Stomach (tissue), 8 donors: ENCODE measurements at regions not wholly inside any gene's neighbourhood (a gene's known extent, or its start where the extent isn't known, plus 50 kb on each side); places are given as distances from the start of the nearest gene placed in this dataset.

Experiments
- DNase-seq, 2 donors: peaks; one replicate each; pipeline versions ENCODE4 v3.0.0 to v3.0.0-alpha.2; 2013 to 2019
- H3K27ac ChIP-seq, 5 donors: fragments of 200-600 bp in 4 of 5; sonication (generic) in 4 of 5; one replicate each; pipeline ENCODE4 v1.5.1; 2013 to 2019; ENCODE audit warnings: mild to moderate bottlenecking in 1 of 5, moderate library complexity in 1 of 5
- H3K27me3 ChIP-seq, 3 donors: fragments of 200-600 bp; sonication (generic); one replicate each; pipeline ENCODE4 v1.5.1; 2017 to 2019; ENCODE audit warnings: mixed run types in 1 of 3
- H3K36me3 ChIP-seq, 4 donors: fragments of 200-600 bp; sonication (generic); 1 replicate in 3 of 4; 2 replicates in 1 of 4; pipeline ENCODE4 v1.5.1; 2016 to 2019
- H3K4me1 ChIP-seq, 4 donors: fragments of 200-600 bp; sonication (generic); one replicate each; pipeline ENCODE4 v1.5.1; 2016 to 2019
- H3K4me3 ChIP-seq, 4 donors: fragments of 200-600 bp; sonication (generic) in 3 of 4; one replicate each; pipeline ENCODE4 v1.5.1; 2016 to 2019; ENCODE audit warnings: mild to moderate bottlenecking in 1 of 4
- H3K9me3 ChIP-seq, 4 donors: fragments of 200-600 bp; sonication (generic); one replicate each; pipeline ENCODE4 v1.5.1; 2016 to 2019
- CTCF ChIP-seq, 7 experiments: fragments of 450-650 bp in 4 of 7; fragments of 200-600 bp in 3 of 7; sonication (generic) in 3 of 7; IDR thresholded peaks; one replicate each; pipeline ENCODE4 v1.5.1; 2016 to 2019; ENCODE audit warnings: antibody characterized with exemption in 7 of 7, control low read depth in 2 of 7, mild to moderate bottlenecking in 1 of 7
- EP300 ChIP-seq: sonication (generic); formaldehyde crosslinking; IDR thresholded peaks from one replicate; pipeline ENCODE4 v1.6.1; 2017; ENCODE audit warnings: antibody characterized with exemption
- POLR2A ChIP-seq, 4 donors: fragments of 450-650 bp; IDR thresholded peaks; one replicate each; pipeline ENCODE4 v1.6.1; 2016; ENCODE audit warnings: antibody characterized with exemption in 4 of 4, control low read depth in 2 of 4, mild to moderate bottlenecking in 1 of 4, moderate library complexity in 1 of 4
- POLR2AphosphoS5 ChIP-seq, 3 donors: sonication (generic); formaldehyde crosslinking; IDR thresholded peaks; one replicate each; pipeline ENCODE4 v1.6.1; 2016; ENCODE audit warnings: antibody characterized with exemption in 3 of 3
- WGBS, 5 donors: extraction: QIAGEN DNeasy Blood & Tissue Kit in 3 of 5; methylation state at CpG; one replicate each; pipeline versions ENCODE4 v1.1.5 to v1.1.7; 2013 to 2018; 5-methylcytosine and 5-hydroxymethylcytosine counted together
- intact Hi-C: fragments of 100-400 bp; cut with DNase I; formaldehyde crosslinking; loops from one replicate; pipeline ENCODE4 v1.15.1; 2023; ENCODE audit warnings: low total_unique reads
- donor health status: healthy with polysubstance abuse.
- donor health status: Bipolar disorder and iron deficiency.
- donor health status: healthy.

- 91 to 92% (median 91%) methylated on average over 6 of the region's 6 CpGs for WGBS, 5 donors
- H3K4me1 ChIP-seq = no peaks in the 10 kb centered on the region
- H3K36me3 ChIP-seq = no peaks in the 10 kb centered on the region
- H3K9me3 ChIP-seq = no peaks in the 10 kb centered on the region
- intact Hi-C loops = no loop called here
- TF ChIP-seq POLR2AphosphoS5 (IDR thresholded peaks at IDR 0.05) (no peak), EP300 (no peak), POLR2A (IDR thresholded peaks at IDR 0.05) (no peak), CTCF (IDR thresholded peaks at IDR 0.05) (no peak)
- no peak for DNase-seq
- H3K4me3 ChIP-seq = no peak overlapping the region
- no peaks in the 10 kb centered on the region for H3K27me3 ChIP-seq
- no peak overlapping the region for H3K27ac ChIP-seq
Measured at GRCh38 chr21:16502273-16502672, 772.5 kb downstream of the USP25 start.

GRCh38 chr21:16502897-16503296 lies 773.1 kb downstream of the USP25 start:
- H3K27me3 ChIP-seq = no peaks in the 10 kb centered on the region
- intact Hi-C loops = no loop called here
- H3K27ac ChIP-seq = no peak overlapping the region
- no peak overlapping the region for H3K4me3 ChIP-seq
- H3K4me1 ChIP-seq = no peaks in the 10 kb centered on the region
- 94 to 97% (median 96%) methylated on average over 2 of the region's 2 CpGs for WGBS, 5 donors
- DNase-seq = no peak
- TF ChIP-seq POLR2AphosphoS5 (IDR thresholded peaks at IDR 0.05) (no peak), CTCF (IDR thresholded peaks at IDR 0.05) (no peak), POLR2A (IDR thresholded peaks at IDR 0.05) (no peak), EP300 (no peak)
- no peaks in the 10 kb centered on the region for H3K9me3 ChIP-seq
- no peaks in the 10 kb centered on the region for H3K36me3 ChIP-seq

- intact Hi-C loops = no loop called here
- no peak for DNase-seq
- no peaks in the 10 kb centered on the region for H3K27me3 ChIP-seq
- 48 to 59% (median 58%) methylated on average over 2 of the region's 2 CpGs for WGBS, 5 donors
- no peaks in the 10 kb centered on the region for H3K4me1 ChIP-seq
- no peak for TF ChIP-seq CTCF (IDR thresholded peaks at IDR 0.05)
- TF ChIP-seq POLR2AphosphoS5 (IDR thresholded peaks at IDR 0.05) = no peak
- no peak for TF ChIP-seq POLR2A (IDR thresholded peaks at IDR 0.05)
- no peak for TF ChIP-seq EP300
- H3K36me3 ChIP-seq = no peaks in the 10 kb centered on the region
- no peak overlapping the region for H3K4me3 ChIP-seq
- no peaks in the 10 kb centered on the region for H3K9me3 ChIP-seq
- no peak overlapping the region for H3K27ac ChIP-seq
Measured at GRCh38 chr21:16504281-16504680, 774.5 kb downstream of the USP25 start.

GRCh38 chr21:16504766-16505165 lies 775.0 kb downstream of the USP25 start:
- intact Hi-C loops = no loop called here
- DNase-seq = peak in 1 of 2 donors; percentile 3
- no peak overlapping the region for H3K27ac ChIP-seq
- no peak overlapping the region for H3K4me3 ChIP-seq
- TF ChIP-seq EP300 = no peak
- TF ChIP-seq CTCF (IDR thresholded peaks at IDR 0.05) = no peak
- TF ChIP-seq POLR2A (IDR thresholded peaks at IDR 0.05) = no peak
- no peak for TF ChIP-seq POLR2AphosphoS5 (IDR thresholded peaks at IDR 0.05)
- no peaks in the 10 kb centered on the region for H3K27me3 ChIP-seq
- no peaks in the 10 kb centered on the region for H3K4me1 ChIP-seq
- no peaks in the 10 kb centered on the region for H3K36me3 ChIP-seq
- H3K9me3 ChIP-seq = no peaks in the 10 kb centered on the region
